Type B pancreatic cell (in vitro differentiated cells): ENCODE measurements at regions not wholly inside any gene's neighbourhood (a gene's known extent, or its start where the extent isn't known, plus 50 kb on each side); places are given as distances from the start of the nearest gene placed in this dataset.

Experiments
- DNase-seq: peaks from one replicate; pipeline ENCODE4 v3.0.0; 2021; ENCODE audit warnings: mixed read lengths; ENCODE audit not compliant: unreplicated experiment; ENCODE audit errors: extremely low spot score
- H3K27ac Mint-ChIP-seq: 2 replicates; pipeline ENCODE4 v1.8.0; 2021; ENCODE audit warnings: mild to moderate bottlenecking, mixed read lengths
- H3K27me3 Mint-ChIP-seq: 2 replicates; pipeline ENCODE4 v1.8.0; 2021; ENCODE audit warnings: mixed read lengths
- H3K36me3 Mint-ChIP-seq: 2 replicates; pipeline ENCODE4 v1.8.0; 2021; ENCODE audit warnings: mixed read lengths
- H3K4me1 Mint-ChIP-seq: one replicate; pipeline ENCODE4 v1.8.0; 2021; ENCODE audit warnings: mixed read lengths; ENCODE audit not compliant: unreplicated experiment
- H3K4me3 Mint-ChIP-seq: 2 replicates; pipeline ENCODE4 v1.8.0; 2021; ENCODE audit warnings: mild to moderate bottlenecking, mixed read lengths
- H3K9me3 Mint-ChIP-seq: 2 replicates; pipeline ENCODE4 v1.8.0; 2021; ENCODE audit warnings: mixed read lengths
- CTCF ChIP-seq: fragments of 200-600 bp; sonication (generic); conservative IDR thresholded peaks from 2 replicates; pipeline ENCODE4 v1.5.0; 2021; ENCODE audit warnings: antibody characterized with exemption, mild to moderate bottlenecking

- Mint-ChIP-seq H3K9me3 (no peaks in the 10 kb centered on the region), H3K36me3 (no peaks in the 10 kb centered on the region), H3K4me1 (peaks cover 20% of the 10 kb centered on the region), H3K27me3 (no peaks in the 10 kb centered on the region), H3K27ac (peak overlapping the region; percentile 6), H3K4me3 (peak overlapping the region; percentile 40)
- TF ChIP-seq CTCF = no peak
- no peak for DNase-seq
Measured at GRCh38 chrX:39418731-39419638, 617.7 kb downstream of the MID1IP1 start.

- Mint-ChIP-seq H3K27me3 (no peaks in the 10 kb centered on the region), H3K9me3 (no peaks in the 10 kb centered on the region), H3K4me1 (peaks cover 20% of the 10 kb centered on the region), H3K4me3 (no peak overlapping the region), H3K36me3 (no peaks in the 10 kb centered on the region), H3K27ac (no peak overlapping the region)
- TF ChIP-seq CTCF = no peak
- no peak for DNase-seq
Measured at GRCh38 chrX:39421006-39421405, 619.7 kb downstream of the MID1IP1 start.

- no peak overlapping the region for H3K27ac Mint-ChIP-seq
- H3K9me3 Mint-ChIP-seq = no peaks in the 10 kb centered on the region
- H3K4me1 Mint-ChIP-seq = peaks cover 13% of the 10 kb centered on the region
- TF ChIP-seq CTCF = no peak
- H3K4me3 Mint-ChIP-seq = no peak overlapping the region
- no peak for DNase-seq
- H3K36me3 Mint-ChIP-seq = no peaks in the 10 kb centered on the region
- H3K27me3 Mint-ChIP-seq = no peaks in the 10 kb centered on the region
Measured at GRCh38 chrX:39425124-39425806, 624.0 kb downstream of the MID1IP1 start.

GRCh38 chrX:39426101-39426500 is 624.8 kb downstream of the MID1IP1 start:
- no peaks in the 10 kb centered on the region for H3K27me3 Mint-ChIP-seq
- no peak overlapping the region for H3K27ac Mint-ChIP-seq
- DNase-seq = no peak
- H3K4me3 Mint-ChIP-seq = no peak overlapping the region
- H3K9me3 Mint-ChIP-seq = no peaks in the 10 kb centered on the region
- peaks cover 13% of the 10 kb centered on the region for H3K4me1 Mint-ChIP-seq
- no peaks in the 10 kb centered on the region for H3K36me3 Mint-ChIP-seq
- no peak for TF ChIP-seq CTCF

GRCh38 chrX:39427492-39427891 is 626.2 kb downstream of the MID1IP1 start:
- Mint-ChIP-seq H3K36me3 (no peaks in the 10 kb centered on the region), H3K4me1 (peaks cover 13% of the 10 kb centered on the region), H3K4me3 (no peak overlapping the region), H3K27ac (peak overlapping the region; percentile 9), H3K9me3 (no peaks in the 10 kb centered on the region), H3K27me3 (no peaks in the 10 kb centered on the region)
- DNase-seq = no peak
- no peak for TF ChIP-seq CTCF
